WERI-Rb-1 (cell line): ENCODE measurements at regions not wholly inside any gene's neighbourhood (a gene's known extent, or its start where the extent isn't known, plus 50 kb on each side); places are given as distances from the start of the nearest gene placed in this dataset.
"Not testable (repeated sequence)": the region's sequence is repeated elsewhere in the genome, so short reads cannot be mapped to it uniquely, and the experiment has no call there.

ENCODE experiments used
- DNase-seq: peaks from one replicate; pipeline ENCODE4 v3.0.0-alpha.2; 2020
- H3K27ac ChIP-seq: fragments of 250-450 bp; sonication (Bioruptor Pico); 2 replicates; pipeline ENCODE4 v1.5.1; 2020; ENCODE audit warnings: mild to moderate bottlenecking, moderate library complexity
- H3K27me3 ChIP-seq: fragments of 250-450 bp; sonication (Bioruptor Pico); 2 replicates; pipeline ENCODE4 v1.5.1; 2021; ENCODE audit warnings: mild to moderate bottlenecking, low read depth, moderate library complexity; ENCODE audit not compliant: insufficient read depth, severe bottlenecking
- H3K36me3 ChIP-seq: fragments of 250-450 bp; sonication (Bioruptor Pico); 2 replicates; pipeline ENCODE4 v1.5.1; 2020; ENCODE audit warnings: mild to moderate bottlenecking, moderate library complexity
- H3K4me3 ChIP-seq: 2 replicates; pipeline ENCODE4 v1.5.1; 2011; ENCODE audit warnings: low read depth, mild to moderate bottlenecking, control low read depth, low read length
- H3K9me3 ChIP-seq: fragments of 250-450 bp; sonication (Bioruptor Pico); 2 replicates; pipeline ENCODE4 v1.5.1; 2021; ENCODE audit warnings: mild to moderate bottlenecking, moderate library complexity; ENCODE audit not compliant: severe bottlenecking
- TF ChIP-seq, protein P1 (sequence below): IDR thresholded peaks from 2 replicates; pipeline ENCODE4 v1.5.1; 2011; ENCODE audit warnings: low read depth, mild to moderate bottlenecking, control low read depth, inconsistent platforms, low read length

DNA sequence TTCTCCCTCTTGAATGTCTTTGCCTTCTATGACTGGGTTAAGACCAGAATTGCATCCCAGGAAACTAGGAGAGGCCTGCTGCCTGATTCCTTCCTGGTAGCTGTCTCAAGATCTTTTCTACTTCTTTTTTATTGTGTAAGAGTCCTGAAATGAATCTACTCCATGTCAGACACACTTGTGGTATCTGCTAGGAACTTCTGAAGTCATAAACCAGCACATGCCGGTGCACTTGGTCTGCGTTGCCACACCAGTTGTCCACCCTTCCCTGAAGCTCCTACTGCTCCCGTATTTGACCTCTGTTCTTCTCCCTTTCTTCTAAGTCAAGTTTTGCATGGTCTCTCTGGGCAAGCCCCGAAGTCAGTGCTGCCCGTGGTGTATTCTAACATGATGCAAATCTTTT, 644.2 kb downstream of the ETS1 start:
- no peaks in the 10 kb centered on the region for H3K27me3 ChIP-seq
- H3K27ac ChIP-seq: no peak overlapping the region
- TF ChIP-seq, protein P1, sequence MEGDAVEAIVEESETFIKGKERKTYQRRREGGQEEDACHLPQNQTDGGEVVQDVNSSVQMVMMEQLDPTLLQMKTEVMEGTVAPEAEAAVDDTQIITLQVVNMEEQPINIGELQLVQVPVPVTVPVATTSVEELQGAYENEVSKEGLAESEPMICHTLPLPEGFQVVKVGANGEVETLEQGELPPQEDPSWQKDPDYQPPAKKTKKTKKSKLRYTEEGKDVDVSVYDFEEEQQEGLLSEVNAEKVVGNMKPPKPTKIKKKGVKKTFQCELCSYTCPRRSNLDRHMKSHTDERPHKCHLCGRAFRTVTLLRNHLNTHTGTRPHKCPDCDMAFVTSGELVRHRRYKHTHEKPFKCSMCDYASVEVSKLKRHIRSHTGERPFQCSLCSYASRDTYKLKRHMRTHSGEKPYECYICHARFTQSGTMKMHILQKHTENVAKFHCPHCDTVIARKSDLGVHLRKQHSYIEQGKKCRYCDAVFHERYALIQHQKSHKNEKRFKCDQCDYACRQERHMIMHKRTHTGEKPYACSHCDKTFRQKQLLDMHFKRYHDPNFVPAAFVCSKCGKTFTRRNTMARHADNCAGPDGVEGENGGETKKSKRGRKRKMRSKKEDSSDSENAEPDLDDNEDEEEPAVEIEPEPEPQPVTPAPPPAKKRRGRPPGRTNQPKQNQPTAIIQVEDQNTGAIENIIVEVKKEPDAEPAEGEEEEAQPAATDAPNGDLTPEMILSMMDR: no peak
- no peak overlapping the region for H3K4me3 ChIP-seq
- DNase-seq: no peak
- no peaks in the 10 kb centered on the region for H3K36me3 ChIP-seq
- H3K9me3 ChIP-seq: no peaks in the 10 kb centered on the region

DNA sequence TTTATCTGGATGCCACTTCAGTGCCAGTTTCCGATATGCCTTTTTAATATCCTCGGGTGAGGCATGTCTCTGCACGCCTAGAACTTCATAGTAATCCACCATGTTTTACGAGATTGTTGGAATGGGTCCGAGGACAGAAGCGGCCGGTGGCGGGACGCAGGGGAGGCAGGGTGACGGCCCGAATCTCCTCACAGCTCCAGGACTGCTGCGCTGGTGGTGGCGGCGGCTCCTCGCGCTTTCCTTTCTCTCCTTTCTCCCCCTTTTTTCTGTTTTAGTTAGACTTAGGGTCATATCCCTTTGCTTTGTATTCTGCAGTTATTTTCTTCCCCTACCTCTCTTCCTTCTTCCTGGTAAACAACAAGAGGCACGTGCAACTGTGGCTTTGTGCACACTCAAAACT, 645.8 kb downstream of the ETS1 start:
- not testable (repeated sequence) for H3K36me3 ChIP-seq, H3K27me3 ChIP-seq, H3K4me3 ChIP-seq, H3K27ac ChIP-seq, DNase-seq, H3K9me3 ChIP-seq

DNA sequence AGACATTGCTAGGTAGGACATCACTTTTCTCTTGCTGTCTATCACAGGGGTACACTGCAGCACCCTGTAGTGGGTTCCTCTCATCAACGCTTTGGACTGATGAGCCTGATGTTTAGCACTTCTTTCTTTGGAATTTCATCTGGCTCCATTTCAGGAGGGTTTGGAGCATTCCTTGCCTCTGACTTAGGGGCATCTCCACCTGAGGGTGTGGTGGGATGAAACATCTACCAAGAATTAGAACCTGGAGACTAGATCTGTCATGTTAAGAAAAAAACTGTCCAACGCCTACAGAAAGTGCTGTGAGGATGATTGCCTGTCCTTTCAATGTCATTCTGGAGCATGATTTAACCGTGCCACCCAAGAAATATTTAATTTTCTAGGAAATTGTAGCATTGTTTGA, 648.4 kb downstream of the ETS1 start:
- Histone ChIP-seq H3K9me3 (no peaks in the 10 kb centered on the region), H3K4me3 (no peak overlapping the region), H3K36me3 (no peaks in the 10 kb centered on the region), H3K27me3 (no peaks in the 10 kb centered on the region), H3K27ac (no peak overlapping the region)
- TF ChIP-seq, protein P1: no peak
- DNase-seq: no peak

DNA sequence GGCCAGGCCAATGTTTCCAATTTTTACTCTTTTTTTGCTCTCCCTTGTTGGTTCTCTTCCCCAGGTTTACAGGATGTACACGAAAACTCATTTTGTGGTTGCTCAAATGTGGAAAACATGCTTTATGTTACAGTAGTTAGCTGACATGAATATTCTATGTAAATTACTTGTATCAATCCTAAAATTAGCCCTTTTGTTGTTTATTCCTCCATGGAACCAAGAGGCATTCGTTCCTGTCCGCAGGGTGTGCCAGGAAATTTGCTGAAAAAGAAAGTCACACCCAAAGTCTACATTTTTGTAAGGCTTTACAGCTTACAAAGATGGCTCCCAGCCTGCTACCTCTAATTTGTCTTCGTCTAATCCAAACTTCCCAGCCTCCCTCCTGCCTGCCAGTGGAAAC, 652.3 kb downstream of the ETS1 start:
- no peaks in the 10 kb centered on the region for H3K27me3 ChIP-seq
- H3K9me3 ChIP-seq: no peaks in the 10 kb centered on the region
- H3K27ac ChIP-seq: no peak overlapping the region
- no peaks in the 10 kb centered on the region for H3K36me3 ChIP-seq
- TF ChIP-seq, protein P1: no peak
- DNase-seq: no peak
- no peak overlapping the region for H3K4me3 ChIP-seq

DNA sequence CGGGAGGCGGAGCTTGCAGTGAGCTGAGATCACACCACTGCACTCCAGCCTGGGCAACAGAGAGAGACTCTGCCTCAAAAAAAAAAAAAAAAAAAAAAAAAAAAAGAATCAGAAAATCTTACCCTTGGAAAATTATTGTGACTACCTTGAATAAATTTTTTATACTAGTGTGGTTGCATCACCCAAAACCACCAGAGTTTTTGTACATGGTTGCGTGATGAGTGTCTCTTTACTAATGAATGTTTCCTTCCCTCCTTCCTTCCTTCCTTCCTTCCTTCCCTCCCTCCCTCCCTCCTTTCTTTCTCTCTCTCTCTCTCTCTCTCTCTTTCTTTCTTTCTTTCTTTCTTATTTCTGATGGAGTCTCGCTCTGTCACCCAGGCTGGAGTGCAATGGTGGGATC, 653.4 kb downstream of the ETS1 start:
- not testable (repeated sequence) for DNase-seq, H3K27me3 ChIP-seq, H3K4me3 ChIP-seq, H3K27ac ChIP-seq, H3K9me3 ChIP-seq, H3K36me3 ChIP-seq

DNA sequence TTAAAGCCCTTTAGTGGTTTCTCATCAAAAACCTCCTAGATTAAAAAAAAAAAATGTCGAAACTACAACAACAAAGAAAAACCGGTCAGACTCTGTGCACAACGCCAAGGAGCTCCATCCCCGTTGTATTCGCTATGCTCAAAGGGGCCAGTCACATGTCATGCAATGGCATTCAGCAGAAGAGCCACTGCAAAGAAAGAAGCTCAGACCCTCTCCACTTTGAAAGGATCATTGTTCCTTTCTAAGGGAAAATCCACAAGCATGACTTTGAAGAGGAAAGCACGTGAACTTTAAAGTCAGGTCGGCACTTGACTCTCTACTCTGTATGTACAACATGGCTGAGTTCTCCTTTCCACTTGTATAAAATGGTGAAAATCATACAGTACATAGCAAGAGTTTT, 655.6 kb downstream of the ETS1 start:
- Histone ChIP-seq H3K36me3 (no peaks in the 10 kb centered on the region), H3K9me3 (no peaks in the 10 kb centered on the region)

DNA sequence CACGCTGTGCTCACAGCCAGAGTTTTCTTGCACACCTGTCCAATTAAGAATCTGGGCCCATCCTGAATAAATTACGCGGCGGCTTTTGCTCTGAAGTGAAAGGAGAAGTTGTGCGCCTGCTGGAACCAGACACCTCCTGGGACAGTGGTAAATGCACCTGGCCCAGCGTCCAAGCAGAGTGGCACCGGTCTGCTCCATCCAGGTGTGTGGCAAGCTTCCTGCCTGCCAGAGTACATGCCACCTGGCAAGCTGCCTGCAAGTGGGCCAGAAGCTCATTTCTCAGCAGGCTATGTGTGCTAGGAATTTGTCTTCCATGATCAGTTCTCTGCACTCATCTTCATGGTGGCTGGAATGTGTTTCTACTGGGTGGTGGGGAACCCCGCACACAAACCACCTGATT, 660.6 kb downstream of the ETS1 start:
- Histone ChIP-seq H3K9me3 (no peaks in the 10 kb centered on the region), H3K4me3 (no peak overlapping the region), H3K36me3 (no peaks in the 10 kb centered on the region), H3K27ac (no peak overlapping the region), H3K27me3 (no peaks in the 10 kb centered on the region)
- no peak for DNase-seq
- TF ChIP-seq, protein P1: no peak

More for the DNA sequence above, 655.6 kb downstream of the ETS1 start:
- no peaks in the 10 kb centered on the region for H3K27me3 ChIP-seq
- H3K27ac ChIP-seq: no peak overlapping the region
- TF ChIP-seq, protein P1: no peak
- no peak for DNase-seq
- no peak overlapping the region for H3K4me3 ChIP-seq
